NCI-H1436 (cell line): ENCODE measurements at regions not wholly inside any gene's neighbourhood (a gene's known extent, or its start where the extent isn't known, plus 50 kb on each side); places are given as distances from the start of the nearest gene placed in this dataset.
"Not testable (repeated sequence)": the region's sequence is repeated elsewhere in the genome, so short reads cannot be mapped to it uniquely, and the experiment has no call there.

ENCODE experiments used
- DNase-seq: peaks from one replicate; lab custom pipeline; 2025; lab: John Stamatoyannopoulos, UW

- no peak for DNase-seq
Observed at GRCh38 chr15:36075333-36075732, 504.1 kb upstream of the CDIN1 start.

DNA sequence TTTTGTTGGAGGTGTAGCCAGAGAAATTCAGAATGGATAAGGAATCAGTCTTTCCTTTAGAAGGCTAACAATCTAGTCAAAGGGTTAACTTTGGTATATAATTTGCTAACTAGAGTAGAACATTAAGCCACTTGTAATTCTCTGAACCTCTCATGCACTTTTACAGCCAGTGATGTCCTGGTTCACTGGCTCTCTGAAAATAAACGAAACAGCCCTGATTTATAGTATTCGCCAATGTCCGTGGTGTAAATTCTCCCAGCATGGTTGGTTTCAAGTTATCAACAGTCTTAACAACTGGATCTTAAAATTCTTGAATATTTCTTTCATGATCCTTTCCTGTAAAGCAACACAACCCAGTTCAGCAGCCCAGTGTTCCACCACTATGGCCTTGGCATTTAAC lies 500.4 kb upstream of the CDIN1 start:
- DNase-seq: no peak

DNA sequence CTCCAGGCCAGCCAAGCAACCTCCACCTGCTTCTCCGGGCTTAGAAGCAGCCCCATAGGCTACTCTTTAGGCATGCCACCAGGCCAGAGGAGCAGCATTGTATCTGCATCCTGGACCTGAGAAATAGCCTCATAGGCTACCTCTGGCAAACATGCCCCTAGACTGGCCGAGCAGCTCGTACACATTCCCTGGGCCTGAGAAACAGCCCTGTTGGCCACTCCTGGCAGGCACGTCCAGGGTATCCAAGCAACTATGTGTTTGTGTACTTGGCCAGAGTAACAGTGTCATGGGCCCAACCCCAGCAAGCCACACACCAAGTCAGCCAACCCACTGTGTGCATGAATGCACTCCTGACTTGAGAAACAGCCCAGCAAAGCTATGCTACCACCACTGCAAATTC lies 498.7 kb upstream of the CDIN1 start:
- no peak for DNase-seq

- DNase-seq: peak; percentile 20
Observed at GRCh38 chr15:36090286-36090946, 489.0 kb upstream of the CDIN1 start.

GRCh38 chr15:36106640-36107335 lies 472.6 kb upstream of the CDIN1 start:
- DNase-seq: no peak

- DNase-seq: no peak
Observed at GRCh38 chr15:36108541-36108940, 470.9 kb upstream of the CDIN1 start.

- no peak for DNase-seq
Observed at GRCh38 chr15:36109943-36110658, 469.3 kb upstream of the CDIN1 start.

DNA sequence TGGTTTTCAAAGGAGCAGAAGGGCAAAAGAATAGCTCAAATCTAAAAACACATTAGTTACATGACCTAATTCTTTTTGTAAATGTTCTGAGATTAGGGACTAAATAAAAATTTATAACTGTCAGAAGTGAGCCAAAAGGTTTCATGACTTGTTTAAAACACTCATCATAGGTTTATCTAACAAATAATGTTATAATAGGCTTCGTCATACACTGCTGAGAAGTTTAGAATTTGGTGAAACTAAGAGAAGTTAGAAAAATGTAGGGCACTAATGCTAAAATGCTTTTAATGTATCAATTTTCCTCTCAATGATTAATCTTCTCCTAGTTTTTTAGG lies 468.8 kb upstream of the CDIN1 start:
- no peak for DNase-seq

DNA sequence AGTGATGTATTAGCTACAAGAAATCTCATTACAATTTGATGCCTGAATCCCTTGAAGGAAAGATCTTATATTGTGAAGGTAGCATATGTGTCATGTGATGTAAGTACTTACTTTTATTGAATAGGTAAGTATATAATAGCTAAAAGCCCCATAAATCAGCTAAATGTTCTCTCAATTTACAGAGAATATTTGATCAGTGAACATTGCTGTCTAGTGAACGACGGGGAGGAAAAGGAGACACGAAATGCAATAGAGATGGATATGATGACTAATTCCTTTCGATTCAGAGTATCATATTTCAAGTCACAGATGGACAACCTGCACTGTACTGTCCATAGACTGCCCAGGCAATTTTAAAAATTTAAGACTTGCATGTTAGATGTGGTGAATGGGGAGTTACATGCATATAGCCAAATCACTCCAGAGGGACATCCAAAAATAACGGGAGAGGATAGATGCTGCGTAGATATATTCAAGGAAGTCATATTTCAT lies 462.1 kb upstream of the CDIN1 start:
- no peak for DNase-seq

GRCh38 chr15:36126194-36126593 lies 453.2 kb upstream of the CDIN1 start:
- no peak for DNase-seq

GRCh38 chr15:36130641-36131310 lies 448.6 kb upstream of the CDIN1 start:
- no peak for DNase-seq

DNA sequence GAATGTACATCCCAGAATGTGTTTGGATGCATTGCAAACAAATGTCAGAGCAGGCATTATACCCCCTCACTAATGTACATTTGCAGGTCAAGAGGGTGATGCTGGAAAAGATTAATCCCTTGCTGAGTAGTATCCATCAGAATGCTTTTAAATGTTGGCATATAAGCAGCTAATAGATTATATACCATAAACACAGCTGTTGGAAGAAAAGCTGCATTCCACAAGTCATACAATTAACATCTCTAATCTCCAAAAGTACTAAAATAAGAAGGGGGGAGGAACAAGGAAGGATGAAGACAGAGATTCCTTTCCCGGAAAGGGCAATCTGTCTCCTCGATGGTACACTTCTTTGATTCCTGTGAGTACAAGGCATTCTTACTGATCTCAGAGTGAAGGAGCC lies 445.7 kb upstream of the CDIN1 start:
- DNase-seq: no peak

DNA sequence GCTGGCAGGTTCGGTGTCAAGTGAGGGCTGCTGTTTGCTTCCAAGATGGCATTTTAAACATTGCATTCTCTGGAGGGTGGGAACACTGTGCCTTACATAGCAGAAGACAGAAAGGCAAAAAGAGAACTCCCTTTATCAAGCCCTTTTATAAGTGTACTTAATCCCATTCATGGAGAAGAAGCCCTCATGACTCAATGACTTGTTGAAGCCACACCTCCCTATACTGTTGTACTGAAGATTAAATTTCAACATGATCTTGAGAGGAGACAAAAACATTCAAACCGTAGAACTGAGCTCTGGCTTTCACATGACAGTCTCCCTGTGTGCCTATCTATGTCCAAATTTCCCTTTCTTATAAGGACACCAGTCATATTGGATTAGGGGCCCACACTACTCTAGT lies 443.4 kb upstream of the CDIN1 start:
- no peak for DNase-seq

DNA sequence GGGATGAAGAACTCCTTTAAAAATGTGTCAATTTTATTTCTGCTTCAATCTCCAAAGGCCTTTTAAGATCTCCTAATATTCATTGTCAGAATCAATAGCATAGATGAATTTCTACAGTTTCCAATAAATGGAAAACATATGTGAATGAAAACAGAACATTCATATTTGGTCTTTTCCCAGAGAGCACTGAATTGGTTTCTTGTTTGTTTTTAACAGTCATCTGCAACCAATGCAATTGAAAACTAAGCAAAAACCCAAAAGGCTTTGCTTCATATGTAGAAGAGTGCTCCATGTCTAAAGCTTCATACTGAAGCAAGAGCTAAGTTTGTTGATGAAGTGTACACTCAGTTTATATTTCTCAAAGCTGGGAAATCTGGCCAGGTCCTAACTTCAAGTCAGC lies 426.5 kb upstream of the CDIN1 start:
- no peak for DNase-seq

GRCh38 chr15:36156879-36157427 lies 422.5 kb upstream of the CDIN1 start:
- DNase-seq: no peak

DNA sequence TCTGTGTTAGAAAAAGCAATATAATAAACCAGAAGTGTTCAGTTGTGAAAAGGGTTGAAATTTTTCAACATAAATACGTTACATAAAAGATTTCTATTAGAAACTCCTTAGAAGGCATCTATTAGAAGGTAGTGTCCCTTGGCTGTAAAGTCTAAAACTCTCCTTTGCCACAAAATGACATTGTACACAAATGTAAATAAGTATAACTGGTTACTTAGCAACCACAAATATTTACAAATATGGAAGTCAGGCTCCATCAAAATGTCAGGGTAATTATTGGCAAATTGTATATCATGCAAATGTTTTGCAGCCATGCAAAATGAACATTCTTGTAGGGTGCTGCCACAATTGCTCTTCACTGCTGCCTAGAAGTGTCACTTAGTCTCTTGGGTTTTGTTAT lies 419.1 kb upstream of the CDIN1 start:
- DNase-seq: no peak

DNA sequence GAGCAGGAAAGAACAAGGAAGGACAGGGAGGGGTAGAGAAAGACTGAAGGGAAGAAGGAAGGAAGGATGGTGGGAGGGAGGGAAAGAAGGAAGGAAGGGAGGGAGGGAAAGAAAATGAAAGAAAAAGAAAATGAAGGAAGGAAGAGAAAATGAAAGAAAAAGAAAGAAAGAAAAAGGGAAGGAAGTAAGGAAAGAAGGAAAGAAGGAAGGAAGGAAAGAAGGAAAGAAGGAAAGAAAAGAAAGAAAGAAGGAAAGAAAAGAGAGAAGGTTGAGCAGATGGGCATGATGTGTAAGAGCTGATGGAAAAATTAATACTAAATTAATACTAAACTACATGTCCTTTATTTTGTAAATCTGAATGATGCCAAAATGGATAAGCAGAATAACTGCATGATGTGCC lies 418.3 kb upstream of the CDIN1 start:
- DNase-seq: no peak

DNA sequence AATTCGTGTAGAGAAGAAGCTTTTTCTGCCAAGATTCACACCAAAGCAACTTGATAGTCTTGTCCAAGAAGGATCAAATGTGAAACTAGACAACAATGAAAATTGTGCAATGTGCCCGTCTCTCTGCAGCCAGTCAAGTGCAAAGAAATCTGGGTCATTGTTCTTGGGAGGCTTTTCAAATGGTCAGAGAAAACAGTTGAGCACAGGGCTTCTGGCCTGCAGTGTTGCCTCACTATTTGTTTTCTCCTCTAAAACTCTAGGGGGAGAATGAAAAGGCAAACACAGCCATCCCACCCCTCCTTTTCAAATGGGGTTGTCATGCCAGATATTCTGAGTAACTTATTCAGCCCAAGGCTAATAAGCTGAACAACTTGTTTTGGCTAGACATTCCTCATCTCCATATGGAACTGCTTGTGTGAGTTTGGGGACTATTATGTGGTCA lies 417.6 kb upstream of the CDIN1 start:
- DNase-seq: no peak

GRCh38 chr15:36163983-36164382 lies 415.4 kb upstream of the CDIN1 start:
- DNase-seq: not testable (repeated sequence)

GRCh38 chr15:36172955-36173354 lies 406.5 kb upstream of the CDIN1 start:
- DNase-seq: no peak

GRCh38 chr15:36175186-36175740 lies 404.2 kb upstream of the CDIN1 start:
- no peak for DNase-seq

GRCh38 chr15:36175741-36176291 lies 403.6 kb upstream of the CDIN1 start:
- DNase-seq: no peak
